ENCODE measurements at regions not wholly inside any gene's neighbourhood (a gene's known extent, or its start where the extent isn't known, plus 50 kb on each side); places are given as distances from the start of the nearest gene placed in this dataset.

- TF ChIP-seq EZH2 (IDR thresholded peaks at IDR 0.05; ENCODE audit: borderline replicate concordance, low read length): no peak
- TF ChIP-seq CTCF (conservative IDR thresholded peaks at IDR 0.05 in 1 of 2, IDR thresholded peaks at IDR 0.05 in 1 of 2; ENCODE audit: extremely low read depth in 1 of 2, insufficient read depth in 1 of 2, low read depth in 1 of 2, low read length in 2 of 2): no peak
These were observed 91.0 kb upstream of the KBTBD8 start for GRCh38 chr3:66907136-66907535.
